Endothelial cell (in vitro differentiated cells): ENCODE measurements at regions not wholly inside any gene's neighbourhood (a gene's known extent, or its start where the extent isn't known, plus 50 kb on each side); places are given as distances from the start of the nearest gene placed in this dataset.

Source experiments
- DNase-seq: peaks from one replicate; pipeline ENCODE4 v3.0.0; 2021; ENCODE audit warnings: low spot score
- H3K27ac Mint-ChIP-seq: one replicate; pipeline ENCODE4 v1.8.0; 2021; ENCODE audit warnings: mixed read lengths, inconsistent platforms; ENCODE audit not compliant: unreplicated experiment
- H3K27me3 Mint-ChIP-seq: one replicate; pipeline ENCODE4 v1.8.0; 2021; ENCODE audit warnings: mild to moderate bottlenecking, moderate library complexity, mixed read lengths, inconsistent platforms; ENCODE audit not compliant: unreplicated experiment
- H3K36me3 Mint-ChIP-seq: one replicate; pipeline ENCODE4 v1.8.0; 2021; ENCODE audit warnings: mild to moderate bottlenecking, low read depth, mixed read lengths, inconsistent platforms; ENCODE audit not compliant: unreplicated experiment
- H3K4me1 Mint-ChIP-seq: one replicate; pipeline ENCODE4 v1.8.0; 2021; ENCODE audit warnings: mild to moderate bottlenecking, mixed read lengths, inconsistent platforms; ENCODE audit not compliant: unreplicated experiment
- H3K4me3 Mint-ChIP-seq: one replicate; pipeline ENCODE4 v1.8.0; 2021; ENCODE audit warnings: mild to moderate bottlenecking, mixed read lengths, inconsistent platforms; ENCODE audit not compliant: unreplicated experiment
- H3K9me3 Mint-ChIP-seq: one replicate; pipeline ENCODE4 v1.8.0; 2021; ENCODE audit warnings: mixed read lengths, inconsistent platforms; ENCODE audit not compliant: unreplicated experiment
- CTCF ChIP-seq: fragments of 200-600 bp; sonication (generic); IDR thresholded peaks from one replicate; pipeline ENCODE4 v1.5.0; 2021; ENCODE audit warnings: antibody characterized with exemption; ENCODE audit not compliant: unreplicated experiment

- peak; percentile 4 for DNase-seq
- no peaks in the 10 kb centered on the region for H3K36me3 Mint-ChIP-seq
- no peaks in the 10 kb centered on the region for H3K9me3 Mint-ChIP-seq
- no peaks in the 10 kb centered on the region for H3K4me1 Mint-ChIP-seq
- no peak overlapping the region for H3K27ac Mint-ChIP-seq
- no peak overlapping the region for H3K4me3 Mint-ChIP-seq
- TF ChIP-seq CTCF = no peak
- H3K27me3 Mint-ChIP-seq = no peaks in the 10 kb centered on the region
These were observed 360.6 kb upstream of the XYLT1 start for GRCh38 chr16:17831330-17831729.

- no peak for TF ChIP-seq CTCF
- no peak overlapping the region for H3K4me3 Mint-ChIP-seq
- no peaks in the 10 kb centered on the region for H3K36me3 Mint-ChIP-seq
- H3K9me3 Mint-ChIP-seq = no peaks in the 10 kb centered on the region
- H3K4me1 Mint-ChIP-seq = no peaks in the 10 kb centered on the region
- no peak overlapping the region for H3K27ac Mint-ChIP-seq
- no peaks in the 10 kb centered on the region for H3K27me3 Mint-ChIP-seq
- no peak for DNase-seq
These were observed 359.9 kb upstream of the XYLT1 start for GRCh38 chr16:17830651-17831050.

GRCh38 chr16:17829811-17830210, 359.1 kb upstream of the XYLT1 start:
- TF ChIP-seq CTCF = no peak
- H3K9me3 Mint-ChIP-seq = no peaks in the 10 kb centered on the region
- no peak overlapping the region for H3K27ac Mint-ChIP-seq
- H3K27me3 Mint-ChIP-seq = no peaks in the 10 kb centered on the region
- H3K4me1 Mint-ChIP-seq = no peaks in the 10 kb centered on the region
- DNase-seq = no peak
- no peak overlapping the region for H3K4me3 Mint-ChIP-seq
- no peaks in the 10 kb centered on the region for H3K36me3 Mint-ChIP-seq

GRCh38 chr16:17828012-17828411, 357.3 kb upstream of the XYLT1 start:
- no peak overlapping the region for H3K27ac Mint-ChIP-seq
- no peaks in the 10 kb centered on the region for H3K27me3 Mint-ChIP-seq
- no peaks in the 10 kb centered on the region for H3K4me1 Mint-ChIP-seq
- no peak for DNase-seq
- no peak overlapping the region for H3K4me3 Mint-ChIP-seq
- no peaks in the 10 kb centered on the region for H3K36me3 Mint-ChIP-seq
- no peak for TF ChIP-seq CTCF
- no peaks in the 10 kb centered on the region for H3K9me3 Mint-ChIP-seq

GRCh38 chr16:17827313-17827712, 356.6 kb upstream of the XYLT1 start:
- no peak for TF ChIP-seq CTCF
- H3K27ac Mint-ChIP-seq = no peak overlapping the region
- H3K4me3 Mint-ChIP-seq = no peak overlapping the region
- no peaks in the 10 kb centered on the region for H3K36me3 Mint-ChIP-seq
- H3K9me3 Mint-ChIP-seq = no peaks in the 10 kb centered on the region
- H3K27me3 Mint-ChIP-seq = no peaks in the 10 kb centered on the region
- no peak for DNase-seq
- no peaks in the 10 kb centered on the region for H3K4me1 Mint-ChIP-seq
